HCT116 (cell line): ENCODE measurements at regions not wholly inside any gene's neighbourhood (a gene's known extent, or its start where the extent isn't known, plus 50 kb on each side); places are given as distances from the start of the nearest gene placed in this dataset.

Experiments
- ATAC-seq: fragments of 200-7000 bp; cut with Tn5 transposase; 2 replicates; pipeline ENCODE4 v1.9.1; 2020; ENCODE audit warnings: mild to moderate bottlenecking, moderate library complexity
- BruUV-seq: library from RNA; stranded (reverse); fragments of 400-500 nt; replicated peaks from 2 replicates; lab custom pipeline; 2021; lab: Mats Ljungman, UMichigan
- CTCF ChIA-PET: fragments of 300-600 bp; sonication (Branson Sonifier 250); formaldehyde crosslinking; loops from one replicate; lab custom pipeline; 2021; ENCODE audit warnings: antibody characterized with exemption; lab: Charles Lee
- POLR2A ChIA-PET: fragments of 300-600, 350-600 bp; sonication (Branson Sonifier 250); formaldehyde crosslinking; loops from one replicate; lab custom pipeline; 2021; ENCODE audit warnings: antibody characterized with exemption; lab: Charles Lee
- RAD21 ChIA-PET, 2 experiments: fragments of 300-600 bp; sonication (Branson Sonifier 250); formaldehyde crosslinking; loops; one replicate each; lab custom pipeline; 2023; ENCODE audit warnings: low total read pairs in 2 of 2; ENCODE audit not compliant: uncharacterized antibody in 2 of 2, unreplicated experiment in 2 of 2, low non-redundant PET in 1 of 2; lab: Charles Lee
- DNase-seq: peaks from one replicate; pipeline ENCODE4 v3.0.0-alpha.2; 2010; ENCODE audit warnings: low read depth, low spot score
- H2AFZ ChIP-seq: fragments of 200-600 bp; shearing (Covaris generic), sonication (generic); 2 replicates; pipeline ENCODE4 v1.6.1; 2017; ENCODE audit warnings: low read depth, mixed run types, mixed read lengths, antibody characterized with exemption, low read length; ENCODE audit not compliant: poor library complexity, severe bottlenecking
- H3K27ac ChIP-seq: 2 replicates; pipeline ENCODE4 v1.5.1; 2012; ENCODE audit warnings: low read depth, low read length
- H3K27me3 ChIP-seq: fragments of 200-600 bp; sonication (generic); 2 replicates; pipeline ENCODE4 v1.6.1; 2016; ENCODE audit warnings: mixed run types, low read length, mixed read lengths; ENCODE audit not compliant: insufficient read depth
- H3K36me3 ChIP-seq, 2 experiments: fragments of 200-500 bp in 1 of 2; fragments of 200-600 bp in 1 of 2; sonication (Bioruptor generic) in 1 of 2; sonication (generic) in 1 of 2; 2 replicates each; pipeline versions ENCODE4 v1.5.1 to v1.6.1; 2014 to 2016; ENCODE audit warnings: low read length in 2 of 2, inconsistent platforms in 1 of 2, mixed read lengths in 1 of 2, mixed run types in 1 of 2; ENCODE audit not compliant: insufficient read depth in 2 of 2, control insufficient read depth in 1 of 2
- H3K4me1 ChIP-seq, 2 experiments: fragments of 200-600 bp in 1 of 2; sonication (generic) in 1 of 2; 2 replicates each; pipeline versions ENCODE4 v1.5.1 to v1.6.1; 2012 to 2017; ENCODE audit warnings: low read length in 2 of 2, inconsistent platforms in 1 of 2, mild to moderate bottlenecking in 1 of 2, mixed read lengths in 1 of 2, mixed run types in 1 of 2, moderate library complexity in 1 of 2; ENCODE audit not compliant: insufficient read depth in 2 of 2, control insufficient read depth in 1 of 2
- H3K4me2 ChIP-seq: fragments of 200-600 bp; sonication (generic); 2 replicates; pipeline ENCODE4 v1.6.1; 2017; ENCODE audit warnings: mixed run types, low read length, mixed read lengths
- H3K4me3 ChIP-seq, 2 experiments: fragments of 200-600 bp in 1 of 2; sonication (generic) in 1 of 2; replicated peaks in 1 of 2; 2 replicates each; pipeline ENCODE4 v1.5.1; 2011 to 2016; ENCODE audit warnings: low read length in 2 of 2, control low read depth in 1 of 2, low read depth in 1 of 2, mild to moderate bottlenecking in 1 of 2, mixed read lengths in 1 of 2, mixed run types in 1 of 2
- H3K79me2 ChIP-seq: fragments of 200-600 bp; sonication (generic); 2 replicates; pipeline ENCODE4 v1.6.1; 2017; ENCODE audit warnings: mild to moderate bottlenecking, mixed run types, low read length, moderate library complexity, mixed read lengths; ENCODE audit not compliant: insufficient read depth
- H3K9ac ChIP-seq: fragments of 200-600 bp; sonication (generic); 2 replicates; pipeline ENCODE4 v1.6.1; 2016; ENCODE audit warnings: low read length, mixed read lengths
- H3K9me2 ChIP-seq: fragments of 200-600 bp; sonication (generic), shearing (Covaris generic); 2 replicates; pipeline ENCODE4 v1.6.1; 2017; ENCODE audit warnings: mixed run types, mild to moderate bottlenecking, moderate library complexity; ENCODE audit not compliant: insufficient read depth
- H3K9me3 ChIP-seq, 2 experiments: fragments of 200-500 bp in 1 of 2; fragments of 200-600 bp in 1 of 2; sonication (Bioruptor generic) in 1 of 2; sonication (generic) in 1 of 2; 2 replicates each; pipeline ENCODE4 v1.6.1; 2014 to 2017; ENCODE audit warnings: low read length in 2 of 2, mixed read lengths in 2 of 2, inconsistent platforms in 1 of 2, low read depth in 1 of 2, mild to moderate bottlenecking in 1 of 2, mixed run types in 1 of 2, moderate library complexity in 1 of 2; ENCODE audit not compliant: control insufficient read depth in 1 of 2, insufficient read depth in 1 of 2
- H4K20me1 ChIP-seq: fragments of 200-600 bp; sonication (generic), shearing (Covaris generic); 2 replicates; pipeline ENCODE4 v1.6.1; 2017; ENCODE audit warnings: mixed run types, mild to moderate bottlenecking, moderate library complexity; ENCODE audit not compliant: insufficient read depth
- ATF3 ChIP-seq: IDR thresholded peaks from 2 replicates; pipeline ENCODE4 v1.6.1; 2012
- CTCF ChIP-seq, 3 experiments: fragments of 200-600 bp in 1 of 3; sonication (generic) in 1 of 3; IDR thresholded peaks in 2 of 3; conservative IDR thresholded peaks in 1 of 3; 2 replicates each; pipeline ENCODE4 v1.5.1; 2012 to 2017; ENCODE audit warnings: low read depth in 2 of 3, low read length in 2 of 3, antibody characterized with exemption in 1 of 3, borderline replicate concordance in 1 of 3, control low read depth in 1 of 3, mild to moderate bottlenecking in 1 of 3, mixed read lengths in 1 of 3, mixed run types in 1 of 3, moderate library complexity in 1 of 3; ENCODE audit not compliant: insufficient read depth in 1 of 3
- EGR1 ChIP-seq: IDR thresholded peaks from 2 replicates; pipeline ENCODE4 v1.6.1; 2012; ENCODE audit warnings: low read depth
- ELF1 ChIP-seq: IDR thresholded peaks from 2 replicates; pipeline ENCODE4 v1.6.1; 2012; ENCODE audit warnings: low read depth, borderline replicate concordance
- EZH2 ChIP-seq: fragments of 200-600 bp; sonication (generic); IDR thresholded peaks from 2 replicates; pipeline ENCODE4 v1.6.1; 2017; ENCODE audit warnings: antibody characterized with exemption, mixed run types
- EZH2phosphoT487 ChIP-seq: fragments of 200-600 bp; IDR thresholded peaks from 2 replicates; pipeline ENCODE4 v1.6.1; 2018; ENCODE audit warnings: antibody characterized with exemption, borderline replicate concordance
- JUND ChIP-seq: IDR thresholded peaks from 2 replicates; pipeline ENCODE4 v1.6.1; 2012
- MAX ChIP-seq: IDR thresholded peaks from 2 replicates; pipeline ENCODE4 v1.6.1; 2012
- POLR2A ChIP-seq: IDR thresholded peaks from 2 replicates; pipeline ENCODE4 v1.7.0; 2011; ENCODE audit warnings: borderline replicate concordance; ENCODE audit not compliant: insufficient read depth, insufficient read length; ENCODE audit errors: extremely low read depth
- POLR2AphosphoS5 ChIP-seq: IDR thresholded peaks from 2 replicates; pipeline ENCODE4 v1.6.1; 2011; ENCODE audit warnings: mild to moderate bottlenecking, low read depth, low read length, moderate library complexity
- RAD21 ChIP-seq: IDR thresholded peaks from 2 replicates; pipeline ENCODE4 v1.6.1; 2012; ENCODE audit warnings: low read depth, mild to moderate bottlenecking
- SRF ChIP-seq: IDR thresholded peaks from 2 replicates; pipeline ENCODE4 v1.6.1; 2012; ENCODE audit warnings: low read depth
- YY1 ChIP-seq: IDR thresholded peaks from 2 replicates; pipeline ENCODE4 v1.6.1; 2011; ENCODE audit warnings: low read length, low read depth, moderate library complexity, mild to moderate bottlenecking; ENCODE audit not compliant: insufficient replicate concordance; ENCODE audit errors: extremely low read depth
- ZFX ChIP-seq: fragments of 450-650 bp; IDR thresholded peaks from 2 replicates; pipeline ENCODE4 v1.6.1; 2017
- intact Hi-C: fragments of 100-400 bp; cut with micrococcal nuclease; formaldehyde crosslinking; loops from 2 replicates; pipeline ENCODE4 v1.10.0; 2022
- TF ChIP-seq, protein P1 (sequence below): IDR thresholded peaks from 2 replicates; pipeline ENCODE4 v1.6.1; 2011; ENCODE audit warnings: mild to moderate bottlenecking, low read length, moderate library complexity; ENCODE audit not compliant: insufficient replicate concordance; ENCODE audit errors: extremely low read depth

GRCh38 chr1:56147459-56147858 lies 431.9 kb downstream of the PLPP3 start:
- Histone ChIP-seq H3K9me2 (no peaks in the 10 kb centered on the region), H3K79me2 (no peaks in the 10 kb centered on the region)

More at GRCh38 chr1:56147459-56147858, 431.9 kb downstream of the PLPP3 start:
- intact Hi-C loops, result no loop called here
- no peak overlapping the region for H3K4me2 ChIP-seq
- CTCF ChIA-PET, result no interaction called here
- no peaks in the 10 kb centered on the region for H3K36me3 ChIP-seq
- ATAC-seq, result no peak
- H4K20me1 ChIP-seq, result no peaks in the 10 kb centered on the region
- H3K27me3 ChIP-seq, result no peaks in the 10 kb centered on the region
- no TSS peak for BruUV-seq
- H3K27ac ChIP-seq, result no peak overlapping the region
- no peak for TF ChIP-seq SRF
- TF ChIP-seq JUND, result no peak
- TF ChIP-seq ZFX, result no peak
- TF ChIP-seq POLR2AphosphoS5, result no peak
- TF ChIP-seq POLR2A, result no peak
- TF ChIP-seq EGR1, result no peak
- TF ChIP-seq ELF1, result no peak
- TF ChIP-seq YY1, result no peak
- TF ChIP-seq ATF3, result no peak
- no peak for TF ChIP-seq RAD21
- no peak for TF ChIP-seq EZH2phosphoT487
- no peak for TF ChIP-seq CTCF (IDR thresholded peaks at IDR 0.05 in 2 of 3, conservative IDR thresholded peaks at IDR 0.05 in 1 of 3; ENCODE audit: borderline replicate concordance in 1 of 3, insufficient read depth in 1 of 3, low read depth in 2 of 3, low read length in 2 of 3)
- TF ChIP-seq EZH2, result no peak
- no peak for TF ChIP-seq MAX
- TF ChIP-seq, protein P1, sequence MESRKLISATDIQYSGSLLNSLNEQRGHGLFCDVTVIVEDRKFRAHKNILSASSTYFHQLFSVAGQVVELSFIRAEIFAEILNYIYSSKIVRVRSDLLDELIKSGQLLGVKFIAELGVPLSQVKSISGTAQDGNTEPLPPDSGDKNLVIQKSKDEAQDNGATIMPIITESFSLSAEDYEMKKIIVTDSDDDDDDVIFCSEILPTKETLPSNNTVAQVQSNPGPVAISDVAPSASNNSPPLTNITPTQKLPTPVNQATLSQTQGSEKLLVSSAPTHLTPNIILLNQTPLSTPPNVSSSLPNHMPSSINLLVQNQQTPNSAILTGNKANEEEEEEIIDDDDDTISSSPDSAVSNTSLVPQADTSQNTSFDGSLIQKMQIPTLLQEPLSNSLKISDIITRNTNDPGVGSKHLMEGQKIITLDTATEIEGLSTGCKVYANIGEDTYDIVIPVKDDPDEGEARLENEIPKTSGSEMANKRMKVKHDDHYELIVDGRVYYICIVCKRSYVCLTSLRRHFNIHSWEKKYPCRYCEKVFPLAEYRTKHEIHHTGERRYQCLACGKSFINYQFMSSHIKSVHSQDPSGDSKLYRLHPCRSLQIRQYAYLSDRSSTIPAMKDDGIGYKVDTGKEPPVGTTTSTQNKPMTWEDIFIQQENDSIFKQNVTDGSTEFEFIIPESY, result no peak
- POLR2A ChIA-PET, result no interaction called here
- RAD21 ChIA-PET, result interaction anchor here in 1 of 2 experiments (0.6 kb wide), 1 partner anchor 433 kb away, joined by 3 read pairs; no protein-coding TSS in a partner anchor
- DNase-seq, result no peak
- no peak overlapping the region for H2AFZ ChIP-seq
- H3K4me3 ChIP-seq, result no peak overlapping the region
- H3K9ac ChIP-seq, result no peak overlapping the region
- no peaks in the 10 kb centered on the region for H3K9me3 ChIP-seq
- H3K4me1 ChIP-seq, result no peaks in the 10 kb centered on the region
